Vagina (tissue), 2 donors: ENCODE measurements at regions not wholly inside any gene's neighbourhood (a gene's known extent, or its start where the extent isn't known, plus 50 kb on each side); places are given as distances from the start of the nearest gene placed in this dataset.
"Not testable (repeated sequence)": the region's sequence is repeated elsewhere in the genome, so short reads cannot be mapped to it uniquely, and the experiment has no call there.

ENCODE experiments used
- POLR2A ChIP-seq, 2 donors: fragments of 450-650 bp; IDR thresholded peaks; one replicate each; pipeline ENCODE4 v1.6.1; 2017; ENCODE audit warnings: antibody characterized with exemption in 2 of 2, mild to moderate bottlenecking in 2 of 2, moderate library complexity in 2 of 2
- POLR2AphosphoS5 ChIP-seq, 2 donors: sonication (generic); formaldehyde crosslinking; IDR thresholded peaks; one replicate each; pipeline ENCODE4 v1.9.0; 2017; ENCODE audit warnings: antibody characterized with exemption in 2 of 2, mild to moderate bottlenecking in 2 of 2, low read depth in 1 of 2; ENCODE audit not compliant: insufficient read depth in 1 of 2
- TF ChIP-seq, protein P1 (sequence below), 3 experiments: fragments of 450-650 bp in 2 of 3; fragments of 200-600 bp in 1 of 3; sonication (generic) in 1 of 3; IDR thresholded peaks; one replicate each; pipeline ENCODE4 v1.5.1; 2017 to 2019; ENCODE audit warnings: antibody characterized with exemption in 3 of 3, mild to moderate bottlenecking in 2 of 3, moderate library complexity in 2 of 3

DNA sequence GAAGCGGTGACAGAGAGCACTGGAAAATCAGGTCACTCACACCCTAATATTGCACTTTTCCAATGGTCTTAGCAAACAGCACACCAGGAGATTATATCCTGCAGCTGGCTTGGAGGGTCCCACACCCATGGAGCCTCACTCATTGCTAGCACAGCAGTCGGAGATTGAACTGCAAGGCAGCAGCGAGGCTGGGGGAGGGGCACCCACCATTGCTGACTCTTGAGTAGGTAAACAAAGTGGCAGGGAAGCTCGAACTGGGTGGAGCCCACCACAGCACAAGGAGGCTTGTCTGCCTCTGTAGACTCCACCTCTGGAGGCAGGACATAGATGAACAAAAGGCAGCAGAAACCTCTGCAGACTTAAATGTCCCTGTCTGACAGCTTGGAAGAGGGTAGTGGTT, 1579.7 kb downstream of the REEP3 start:
- TF ChIP-seq, protein P1, sequence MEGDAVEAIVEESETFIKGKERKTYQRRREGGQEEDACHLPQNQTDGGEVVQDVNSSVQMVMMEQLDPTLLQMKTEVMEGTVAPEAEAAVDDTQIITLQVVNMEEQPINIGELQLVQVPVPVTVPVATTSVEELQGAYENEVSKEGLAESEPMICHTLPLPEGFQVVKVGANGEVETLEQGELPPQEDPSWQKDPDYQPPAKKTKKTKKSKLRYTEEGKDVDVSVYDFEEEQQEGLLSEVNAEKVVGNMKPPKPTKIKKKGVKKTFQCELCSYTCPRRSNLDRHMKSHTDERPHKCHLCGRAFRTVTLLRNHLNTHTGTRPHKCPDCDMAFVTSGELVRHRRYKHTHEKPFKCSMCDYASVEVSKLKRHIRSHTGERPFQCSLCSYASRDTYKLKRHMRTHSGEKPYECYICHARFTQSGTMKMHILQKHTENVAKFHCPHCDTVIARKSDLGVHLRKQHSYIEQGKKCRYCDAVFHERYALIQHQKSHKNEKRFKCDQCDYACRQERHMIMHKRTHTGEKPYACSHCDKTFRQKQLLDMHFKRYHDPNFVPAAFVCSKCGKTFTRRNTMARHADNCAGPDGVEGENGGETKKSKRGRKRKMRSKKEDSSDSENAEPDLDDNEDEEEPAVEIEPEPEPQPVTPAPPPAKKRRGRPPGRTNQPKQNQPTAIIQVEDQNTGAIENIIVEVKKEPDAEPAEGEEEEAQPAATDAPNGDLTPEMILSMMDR (IDR thresholded peaks at IDR 0.05), result not testable (repeated sequence)
- not testable (repeated sequence) for TF ChIP-seq POLR2AphosphoS5 (IDR thresholded peaks at IDR 0.05; ENCODE audit: insufficient read depth in 1 of 2, low read depth in 1 of 2); POLR2A (IDR thresholded peaks at IDR 0.05)
